Smooth muscle cell (in vitro differentiated cells): ENCODE measurements at regions not wholly inside any gene's neighbourhood (a gene's known extent, or its start where the extent isn't known, plus 50 kb on each side); places are given as distances from the start of the nearest gene placed in this dataset.
"Not testable (repeated sequence)": the region's sequence is repeated elsewhere in the genome, so short reads cannot be mapped to it uniquely, and the experiment has no call there.

ENCODE experiments used
- DNase-seq: peaks from one replicate; lab custom pipeline; 2025; ENCODE audit not compliant: unreplicated experiment; lab: John Stamatoyannopoulos, UW
- H2AFZ ChIP-seq: fragments of 200-600 bp; sonication (generic); 2 replicates; pipeline ENCODE4 v1.6.0; 2016; ENCODE audit warnings: antibody characterized with exemption, low read depth, mild to moderate bottlenecking
- H3F3A ChIP-seq: fragments of 200-600 bp; sonication (generic); 2 replicates; pipeline ENCODE4 v1.6.0; 2017; ENCODE audit warnings: antibody characterized with exemption, low read depth
- H3K27ac ChIP-seq: fragments of 200-600 bp; sonication (generic); 2 replicates; pipeline ENCODE4 v1.5.1; 2016; ENCODE audit warnings: low read depth, mild to moderate bottlenecking
- H3K27me3 ChIP-seq: fragments of 200-600 bp; sonication (generic); 2 replicates; pipeline ENCODE4 v1.6.1; 2016; ENCODE audit warnings: low read depth, mild to moderate bottlenecking
- H3K36me3 ChIP-seq: fragments of 200-600 bp; sonication (generic); 2 replicates; pipeline ENCODE4 v1.5.1; 2016; ENCODE audit warnings: low read depth
- H3K4me1 ChIP-seq: fragments of 200-600 bp; sonication (generic); 2 replicates; pipeline ENCODE4 v1.5.1; 2016; ENCODE audit warnings: low read depth
- H3K4me2 ChIP-seq: fragments of 200-600 bp; sonication (generic); 2 replicates; pipeline ENCODE4 v1.6.0; 2016; ENCODE audit warnings: mild to moderate bottlenecking
- H3K4me3 ChIP-seq: fragments of 200-600 bp; sonication (generic); 2 replicates; pipeline ENCODE4 v1.5.1; 2016; ENCODE audit warnings: mild to moderate bottlenecking
- H3K79me2 ChIP-seq: fragments of 200-600 bp; sonication (generic); 2 replicates; pipeline ENCODE4 v1.6.0; 2016; ENCODE audit warnings: low read depth, mild to moderate bottlenecking
- H3K9ac ChIP-seq: fragments of 200-600 bp; sonication (generic); 2 replicates; pipeline ENCODE4 v1.6.0; 2016; ENCODE audit warnings: low read depth
- H3K9me3 ChIP-seq: fragments of 200-600 bp; sonication (generic); replicated peaks from 2 replicates; pipeline ENCODE4 v1.5.1; 2016; ENCODE audit warnings: low read depth
- H4K20me1 ChIP-seq: fragments of 200-600 bp; sonication (generic); 2 replicates; pipeline ENCODE4 v1.6.0; 2016; ENCODE audit warnings: low read depth
- WGBS: methylation state at CpG from one replicate; pipeline ENCODE4 v1.1.7; 2016; ENCODE audit warnings: low lambda C conversion rate; 5-methylcytosine and 5-hydroxymethylcytosine counted together

DNA sequence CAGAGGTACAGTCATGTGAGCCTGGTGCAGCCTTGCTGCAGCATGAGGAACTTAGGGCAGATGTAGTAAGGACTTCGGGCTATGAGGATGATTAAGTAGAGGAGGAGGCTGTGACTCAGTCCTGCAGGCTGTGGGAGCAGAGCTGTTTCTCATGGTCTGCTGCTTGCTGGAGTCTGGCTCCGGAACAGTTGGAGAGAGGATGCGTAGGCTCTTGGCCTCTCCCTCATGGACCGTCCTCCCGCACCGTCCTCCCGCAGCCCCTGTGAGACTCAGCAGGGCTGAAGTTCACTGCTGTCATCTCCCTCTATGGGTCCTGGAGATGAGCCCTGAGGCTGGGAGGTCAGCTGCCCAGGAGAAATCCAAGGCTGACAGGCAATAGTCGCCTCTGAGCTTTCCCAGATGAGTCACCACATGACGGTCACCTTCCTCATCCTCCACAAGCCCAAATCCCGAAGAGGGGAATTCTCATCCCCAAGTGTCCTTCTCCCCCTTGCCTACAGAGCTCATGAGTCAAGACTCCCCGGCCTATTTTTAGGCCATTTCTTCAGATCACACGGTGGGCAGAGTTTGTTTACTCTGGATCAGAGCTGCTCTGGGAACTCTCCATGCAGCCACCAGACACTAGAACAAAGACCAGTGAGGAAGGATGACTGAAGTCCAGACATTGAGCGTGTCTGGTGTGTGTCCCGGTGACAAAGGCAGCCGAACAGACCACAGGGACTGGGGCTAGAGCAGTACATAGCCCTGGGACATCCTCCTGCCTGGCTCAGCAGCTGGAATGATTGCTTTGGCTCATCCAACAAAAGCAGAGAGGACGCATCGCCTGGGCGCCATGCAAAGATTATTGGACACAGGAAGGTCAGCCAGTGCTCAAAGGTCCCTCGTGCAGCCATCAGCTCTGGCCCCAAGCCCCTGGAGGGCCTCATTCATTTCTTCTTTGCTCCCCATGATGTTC lies 134.5 kb downstream of the NPIPB11 start:
- H3K27me3 ChIP-seq, H3K9me3 ChIP-seq, H2AFZ ChIP-seq, H3K36me3 ChIP-seq, H3K79me2 ChIP-seq, H3K4me3 ChIP-seq, H3K4me1 ChIP-seq, H4K20me1 ChIP-seq: not testable (repeated sequence)
- Histone ChIP-seq H3F3A (peaks cover 20% of the 10 kb centered on the region), H3K27ac (peak overlapping the region; percentile 91), H3K9ac (peak overlapping the region; percentile 57), H3K4me2 (peak overlapping the region; percentile 48)
- WGBS: 6% methylated on average over 15 of the region's 19 CpGs
- peak; percentile 19 for DNase-seq

DNA sequence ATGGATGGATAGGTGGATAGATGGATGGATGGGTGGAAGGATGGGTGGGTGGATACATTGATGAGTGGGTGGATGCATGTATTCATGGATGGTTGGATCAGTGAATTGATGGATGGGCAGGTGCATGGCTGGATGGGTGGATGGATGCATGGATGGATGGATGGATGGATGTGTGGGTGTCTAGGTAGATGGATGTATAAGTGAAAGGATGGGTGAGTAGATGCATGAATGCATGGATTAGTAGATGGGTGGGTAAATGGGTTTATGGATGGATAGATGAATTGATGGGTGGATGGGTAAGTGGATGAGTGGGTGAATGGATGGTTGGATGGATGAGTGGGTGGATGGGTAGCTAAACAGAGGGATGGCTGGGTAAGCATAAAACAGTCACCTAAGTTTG lies 135.6 kb downstream of the NPIPB11 start:
- H3K79me2 ChIP-seq, DNase-seq, H3K27me3 ChIP-seq, H3K9me3 ChIP-seq, H3K36me3 ChIP-seq, H3K9ac ChIP-seq, H2AFZ ChIP-seq, H4K20me1 ChIP-seq, H3K4me2 ChIP-seq, H3K4me3 ChIP-seq, H3K4me1 ChIP-seq: not testable (repeated sequence)
- H3K27ac ChIP-seq: peak overlapping the region; percentile 91
- H3F3A ChIP-seq: peaks cover 20% of the 10 kb centered on the region

DNA sequence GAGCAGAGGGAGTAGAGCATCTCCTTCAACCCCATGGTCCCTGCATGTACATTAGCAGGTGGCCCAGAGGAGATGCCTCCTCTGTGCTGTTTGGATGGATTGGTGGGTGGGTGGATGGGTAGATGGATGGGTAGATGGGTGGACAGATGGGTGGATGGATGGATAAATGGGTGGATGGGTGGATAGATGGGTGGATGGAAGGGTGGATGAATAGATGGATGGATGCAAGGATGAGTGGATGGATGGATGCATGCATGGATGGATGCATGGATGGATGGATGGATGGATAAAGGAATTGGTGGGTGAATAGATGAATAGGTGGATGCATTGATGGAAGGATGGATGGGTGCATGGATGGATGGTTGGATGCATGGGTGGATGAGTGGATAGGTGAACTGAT lies 136.5 kb downstream of the NPIPB11 start:
- H3K79me2 ChIP-seq, H3K9me3 ChIP-seq, H2AFZ ChIP-seq, DNase-seq, H3K27me3 ChIP-seq, H3K4me3 ChIP-seq, H3K4me2 ChIP-seq, H3K36me3 ChIP-seq, H4K20me1 ChIP-seq, H3K4me1 ChIP-seq: not testable (repeated sequence)
- peaks cover 20% of the 10 kb centered on the region for H3F3A ChIP-seq
- H3K9ac ChIP-seq: peak overlapping the region; percentile 71
- peak overlapping the region; percentile 95 for H3K27ac ChIP-seq

DNA sequence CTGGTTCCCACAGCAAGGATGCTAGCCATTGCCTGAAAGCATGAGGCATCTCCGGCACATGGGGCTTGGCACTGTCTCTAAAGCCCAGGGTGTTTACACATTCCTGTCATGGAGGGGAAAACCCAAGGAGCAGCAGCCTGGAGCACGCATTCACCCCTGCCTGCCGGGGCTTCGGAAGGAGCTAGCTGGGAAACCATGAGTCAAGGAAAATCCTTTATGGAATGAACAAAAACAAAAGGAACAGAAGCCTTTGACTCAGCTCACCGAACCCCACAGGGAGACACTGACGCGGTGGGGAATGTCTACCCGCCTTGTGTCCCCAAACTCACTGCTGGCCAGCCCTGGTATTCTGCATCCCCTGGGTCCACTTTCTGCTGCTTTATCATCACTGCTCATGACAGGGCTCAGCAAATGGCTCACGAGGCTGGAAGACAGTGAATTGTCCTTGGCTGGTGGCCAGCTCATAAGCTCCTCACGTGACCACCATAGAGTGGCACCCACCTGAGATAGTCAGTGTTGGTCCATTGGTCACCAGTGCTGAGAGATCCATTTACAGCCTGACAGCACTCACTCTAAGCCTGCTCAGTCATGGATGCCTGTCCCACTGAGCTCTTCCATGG lies 137.2 kb downstream of the NPIPB11 start:
- not testable (repeated sequence) for H3K4me2 ChIP-seq, H3K4me3 ChIP-seq, H3K79me2 ChIP-seq, H3K27me3 ChIP-seq, H3K4me1 ChIP-seq, H4K20me1 ChIP-seq, DNase-seq, H3K36me3 ChIP-seq, H2AFZ ChIP-seq, H3K9me3 ChIP-seq
- peaks cover 20% of the 10 kb centered on the region for H3F3A ChIP-seq
- 17% methylated on average over 10 of the region's 10 CpGs for WGBS
- peak overlapping the region; percentile 95 for H3K27ac ChIP-seq
- peak overlapping the region; percentile 71 for H3K9ac ChIP-seq

DNA sequence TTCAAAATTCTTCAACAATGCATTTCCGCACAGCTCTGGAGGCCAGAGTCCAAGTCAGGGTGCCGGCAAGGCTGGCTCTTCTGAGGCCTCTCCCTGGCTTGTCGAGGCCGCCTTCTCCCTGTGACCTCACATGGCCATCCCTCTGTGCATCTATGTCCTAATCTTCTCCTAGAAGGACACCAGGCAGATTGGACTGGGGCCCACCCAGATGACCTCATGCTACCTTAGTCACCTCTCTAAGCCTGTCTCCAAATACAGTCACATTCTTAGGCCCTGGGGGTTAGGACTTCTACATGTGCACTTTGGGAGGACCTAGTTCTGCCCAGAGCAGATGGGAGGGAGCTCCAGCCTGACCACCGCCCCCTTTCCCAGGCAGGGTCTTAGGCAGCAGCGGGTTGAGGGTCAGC lies 137.7 kb downstream of the NPIPB11 start:
- H3K4me1 ChIP-seq, H2AFZ ChIP-seq, H3K79me2 ChIP-seq, H3K27me3 ChIP-seq, H3K4me3 ChIP-seq, H3K9me3 ChIP-seq, H3K36me3 ChIP-seq, H4K20me1 ChIP-seq, DNase-seq: not testable (repeated sequence)
- Histone ChIP-seq H3K27ac (peak overlapping the region; percentile 95), H3K9ac (peak overlapping the region; percentile 64), H3F3A (peaks cover 20% of the 10 kb centered on the region), H3K4me2 (peak overlapping the region; percentile 35)
- WGBS: 71% methylated on average over 6 of the region's 6 CpGs

DNA sequence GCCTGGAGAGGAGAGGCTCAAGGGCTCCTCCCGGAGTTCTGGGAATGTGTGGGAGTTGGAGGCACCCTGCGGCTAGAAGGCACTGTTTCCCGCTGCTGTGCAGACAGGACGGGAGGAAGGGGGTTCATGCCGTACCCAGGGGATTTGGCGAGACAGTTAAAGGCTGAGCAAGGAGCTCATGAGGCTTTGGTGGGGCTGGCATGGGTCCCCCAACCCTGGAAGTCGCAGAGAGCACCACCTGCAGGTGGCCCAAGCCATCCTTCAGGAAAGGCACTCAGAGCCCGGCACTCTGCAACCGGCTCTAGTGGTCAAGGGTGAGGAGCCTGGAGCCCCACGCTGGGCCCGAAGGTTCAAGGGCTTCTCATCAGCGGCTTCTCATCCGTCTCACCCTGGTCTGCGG lies 138.2 kb downstream of the NPIPB11 start:
- not testable (repeated sequence) for DNase-seq, H3K4me1 ChIP-seq, H3K79me2 ChIP-seq, H2AFZ ChIP-seq, H3K36me3 ChIP-seq, H3K9me3 ChIP-seq, H3K27me3 ChIP-seq, H3K4me3 ChIP-seq, H4K20me1 ChIP-seq
- WGBS: 85% methylated on average over 14 of the region's 14 CpGs
- Histone ChIP-seq H3F3A (peaks cover 16% of the 10 kb centered on the region), H3K4me2 (peak overlapping the region; percentile 35), H3K9ac (peak overlapping the region; percentile 64), H3K27ac (peak overlapping the region; percentile 95)

DNA sequence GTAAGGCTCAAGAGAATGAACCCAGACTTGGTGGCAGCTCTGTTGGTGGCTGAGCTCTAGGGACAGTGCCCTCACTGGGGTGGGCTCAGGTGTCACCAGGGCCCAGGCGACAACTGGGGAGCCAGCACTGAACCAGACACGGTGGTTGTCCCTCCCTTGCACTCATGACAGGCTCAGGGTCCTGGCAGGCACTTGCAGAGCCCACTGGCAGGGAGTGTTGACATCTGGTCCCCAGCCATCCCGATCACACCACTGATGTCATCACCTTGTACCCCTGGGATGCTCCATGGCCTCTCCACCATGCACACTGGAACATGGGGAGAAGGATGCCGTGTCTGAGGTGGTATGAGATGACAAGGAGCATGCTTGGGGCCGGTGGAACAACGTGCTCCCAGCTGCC lies 138.6 kb downstream of the NPIPB11 start:
- H3K9me3 ChIP-seq, H3K4me3 ChIP-seq, H4K20me1 ChIP-seq, H3K36me3 ChIP-seq, H2AFZ ChIP-seq, DNase-seq, H3K4me1 ChIP-seq, H3K79me2 ChIP-seq, H3K4me2 ChIP-seq, H3K27me3 ChIP-seq, H3K9ac ChIP-seq: not testable (repeated sequence)
- Histone ChIP-seq H3K27ac (peak overlapping the region; percentile 95), H3F3A (peaks cover 12% of the 10 kb centered on the region)
- WGBS: 87% methylated on average over 6 of the region's 6 CpGs

DNA sequence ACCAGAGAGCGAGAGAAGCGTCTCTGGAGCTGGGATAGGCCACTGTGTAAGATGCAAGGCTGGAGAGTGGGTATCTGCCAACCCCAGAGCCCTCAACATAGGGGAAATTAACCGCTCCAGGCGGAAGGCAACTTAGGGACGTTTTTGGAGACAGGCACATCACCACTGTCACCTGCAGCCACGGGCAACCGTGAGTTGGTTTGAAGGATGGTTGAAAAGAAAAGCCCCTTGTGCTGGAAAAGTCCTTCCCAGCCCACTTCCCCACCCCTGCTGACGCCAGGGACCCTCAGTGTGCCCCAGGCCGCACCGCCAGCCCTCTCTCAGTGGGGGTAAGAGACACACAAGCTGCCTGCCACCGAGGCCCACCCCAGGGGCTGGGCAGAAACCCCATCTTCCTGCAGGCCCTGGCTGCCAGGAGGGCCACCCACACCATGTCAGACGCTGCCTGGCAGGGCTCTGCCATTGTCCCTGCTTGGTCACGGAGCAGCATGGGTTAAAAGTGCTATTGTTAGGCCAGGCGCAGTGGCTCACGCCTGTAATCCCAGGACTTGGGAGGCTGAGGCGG lies 139.4 kb downstream of the NPIPB11 start:
- not testable (repeated sequence) for H3K79me2 ChIP-seq, H3K4me2 ChIP-seq, H3K9ac ChIP-seq, H3K4me1 ChIP-seq, H3K36me3 ChIP-seq, H3K27me3 ChIP-seq, H3K9me3 ChIP-seq, DNase-seq, H3F3A ChIP-seq, H3K4me3 ChIP-seq, H2AFZ ChIP-seq, H4K20me1 ChIP-seq
- H3K27ac ChIP-seq: peak overlapping the region; percentile 80
- 80% methylated on average over 16 of the region's 16 CpGs for WGBS
